Right forelimb (tissue), 1 donor: ENCODE measurements at regions not wholly inside any gene's neighbourhood (a gene's known extent, or its start where the extent isn't known, plus 50 kb on each side); places are given as distances from the start of the nearest gene placed in this dataset.
"Not testable (repeated sequence)": the region's sequence is repeated elsewhere in the genome, so short reads cannot be mapped to it uniquely, and the experiment has no call there.

Source experiments
- DNase-seq: peaks from one replicate; pipeline ENCODE4 v3.0.0-alpha.2; 2018

DNA sequence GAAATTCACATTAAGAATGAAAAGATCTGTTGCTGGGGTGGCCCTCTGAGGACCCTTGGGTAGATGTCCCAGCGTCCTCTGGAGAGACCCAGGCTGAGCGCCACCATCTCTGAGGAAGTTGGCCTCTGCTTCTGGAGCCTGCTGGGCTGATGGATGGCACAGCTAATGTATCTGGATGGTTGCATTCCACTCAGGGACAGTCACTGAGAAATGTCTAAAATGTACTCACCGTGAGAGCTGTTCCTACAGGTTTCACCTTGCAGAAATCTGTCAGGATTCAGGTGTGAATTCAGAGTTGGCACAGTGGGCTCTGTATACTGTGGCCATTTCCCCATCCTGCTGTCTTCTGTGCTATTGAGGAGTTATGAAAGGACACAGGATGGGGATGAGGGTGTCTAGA lies 247.2 kb downstream of the AACS start:
- no peak for DNase-seq

DNA sequence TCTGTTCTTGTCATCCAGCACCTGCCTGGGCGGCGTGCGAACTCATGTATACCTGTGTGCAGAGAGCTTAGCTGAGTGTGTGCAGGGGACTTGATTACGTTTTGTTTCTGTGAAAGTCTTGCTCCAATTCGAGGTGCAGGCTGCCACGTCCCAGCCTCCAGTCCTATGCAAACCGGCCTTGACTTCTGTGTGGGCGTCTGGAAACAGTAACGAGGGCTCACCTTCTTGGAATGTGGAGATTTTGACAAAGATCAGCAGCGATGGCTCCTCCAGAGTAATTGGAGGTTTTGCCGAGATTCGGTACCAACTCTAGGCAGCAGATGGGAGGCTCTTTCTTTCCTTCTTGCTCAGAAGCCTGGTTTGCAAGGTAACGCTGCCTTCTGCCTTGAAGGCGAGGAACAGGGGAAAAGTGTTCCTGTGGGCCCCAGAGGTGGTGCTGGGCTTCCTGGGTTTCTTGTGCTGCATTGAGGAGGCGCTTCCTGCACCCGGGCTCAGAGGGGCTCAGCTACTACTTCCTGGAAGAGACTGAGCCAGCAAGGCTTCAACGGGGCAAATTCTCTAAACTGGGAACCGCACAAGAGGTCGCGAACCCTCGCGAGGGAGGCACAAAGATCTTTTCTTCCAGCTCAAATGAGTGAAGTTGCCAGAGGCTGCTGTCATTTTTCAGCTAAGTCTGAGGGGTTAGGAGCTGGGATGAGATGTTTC lies 249.0 kb downstream of the AACS start:
- DNase-seq: no peak

DNA sequence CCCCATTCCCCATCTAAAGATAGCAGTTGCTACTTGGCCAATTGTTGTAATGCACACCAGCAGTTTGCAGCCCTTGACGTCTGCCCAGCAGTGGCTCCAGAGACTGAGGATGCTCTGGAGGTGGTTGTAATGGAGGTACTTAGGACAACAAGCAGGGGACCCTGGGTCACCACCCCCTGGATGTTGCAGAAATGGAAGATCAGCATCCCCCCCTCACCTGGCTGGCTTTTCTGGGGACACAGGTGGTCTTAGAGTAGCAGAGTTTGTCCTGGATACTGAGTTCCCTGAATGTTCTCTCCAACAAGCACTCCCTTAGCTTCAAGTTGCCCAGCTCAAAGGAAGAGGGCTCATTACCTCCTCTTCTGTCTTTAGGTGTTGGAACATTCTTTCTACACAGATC lies 250.5 kb downstream of the AACS start:
- DNase-seq: no peak

DNA sequence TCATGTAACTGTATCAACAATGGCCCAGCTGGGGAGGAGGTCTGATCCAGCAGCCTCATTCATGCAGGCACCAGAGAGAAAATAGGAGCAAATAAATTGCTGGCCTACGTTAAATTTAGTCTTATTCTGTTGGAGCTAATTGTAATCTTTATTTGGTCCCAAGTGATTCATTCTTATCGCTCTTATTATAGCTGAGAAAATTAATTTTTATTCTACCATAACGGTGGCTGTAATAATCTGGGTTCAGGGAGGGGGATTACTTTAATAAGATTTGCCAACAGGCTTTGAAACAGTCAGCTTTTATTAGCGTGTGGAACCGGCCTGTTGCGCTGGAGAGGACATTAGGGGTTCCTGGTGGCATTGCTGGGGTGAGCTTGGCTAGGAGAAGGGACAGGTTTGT lies 254.9 kb downstream of the AACS start:
- no peak for DNase-seq

DNA sequence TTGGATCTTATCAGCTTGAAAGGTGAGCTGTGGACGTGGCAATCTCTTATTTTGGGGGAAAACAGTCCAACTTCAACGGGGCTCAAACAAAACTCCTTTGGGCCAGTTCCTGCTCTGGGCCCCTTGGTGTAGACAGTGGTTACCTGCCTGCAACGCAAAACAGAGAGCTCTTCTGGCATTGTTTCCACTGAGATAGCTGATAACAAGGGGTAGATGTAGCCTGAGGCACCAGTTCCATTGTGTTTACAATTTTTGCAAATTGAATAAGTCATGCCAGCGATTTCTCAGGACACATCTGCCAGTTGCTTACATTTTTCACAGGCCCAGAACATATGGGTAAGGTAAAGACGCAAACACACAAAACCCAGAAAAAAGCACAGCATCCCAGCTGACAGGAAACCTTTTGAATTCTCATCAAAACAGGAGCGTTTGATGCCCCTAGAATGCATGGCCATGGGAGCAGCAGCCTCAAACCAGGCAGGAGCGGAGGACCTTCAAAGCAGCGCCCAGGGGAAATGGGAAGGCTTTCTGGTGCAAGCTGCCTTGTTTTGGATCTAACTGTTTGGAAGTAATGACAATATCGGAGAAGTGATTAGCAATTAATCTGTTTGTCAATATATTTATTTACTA lies 259.7 kb downstream of the AACS start:
- no peak for DNase-seq

DNA sequence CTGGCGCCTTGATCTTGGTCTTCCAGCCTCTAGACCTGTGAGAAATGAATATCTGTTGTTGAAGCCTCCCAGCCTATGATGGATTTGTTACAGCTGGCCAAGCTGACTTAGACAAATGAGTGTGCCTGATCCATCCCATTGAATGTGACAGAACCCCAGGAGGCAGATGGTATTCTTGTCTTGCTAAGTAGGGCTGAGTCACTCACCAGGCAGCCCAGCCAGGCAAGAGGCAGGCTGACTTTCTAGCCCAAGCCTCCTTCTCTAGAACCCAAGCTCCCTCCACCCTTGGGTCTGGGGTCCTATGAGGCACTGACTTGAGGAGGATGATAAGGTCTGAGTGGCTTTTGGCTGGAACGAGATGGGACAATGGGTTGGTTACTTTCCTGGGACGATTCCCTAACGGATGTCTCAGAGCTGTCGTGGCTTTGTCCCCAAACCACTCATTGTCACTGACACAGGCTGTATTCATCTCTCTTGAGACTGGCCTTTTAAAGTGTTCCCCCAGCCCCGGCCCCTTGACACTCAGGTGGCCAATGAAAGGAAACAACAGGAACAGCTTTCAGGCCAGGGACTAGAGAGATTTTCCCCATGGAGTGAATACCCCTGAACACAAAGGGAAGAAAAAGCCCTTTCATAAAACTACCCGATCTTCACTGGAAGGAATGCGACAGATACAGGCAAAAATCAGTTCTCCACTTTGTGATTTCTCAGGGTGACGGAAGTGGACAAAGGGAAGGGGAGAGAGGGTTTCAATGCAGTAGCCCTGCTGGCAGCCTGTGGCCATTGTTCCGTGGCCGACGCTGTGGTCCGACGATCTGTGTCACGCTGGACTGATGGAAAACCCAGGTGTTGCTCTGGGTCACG lies 264.2 kb downstream of the AACS start:
- DNase-seq: no peak

DNA sequence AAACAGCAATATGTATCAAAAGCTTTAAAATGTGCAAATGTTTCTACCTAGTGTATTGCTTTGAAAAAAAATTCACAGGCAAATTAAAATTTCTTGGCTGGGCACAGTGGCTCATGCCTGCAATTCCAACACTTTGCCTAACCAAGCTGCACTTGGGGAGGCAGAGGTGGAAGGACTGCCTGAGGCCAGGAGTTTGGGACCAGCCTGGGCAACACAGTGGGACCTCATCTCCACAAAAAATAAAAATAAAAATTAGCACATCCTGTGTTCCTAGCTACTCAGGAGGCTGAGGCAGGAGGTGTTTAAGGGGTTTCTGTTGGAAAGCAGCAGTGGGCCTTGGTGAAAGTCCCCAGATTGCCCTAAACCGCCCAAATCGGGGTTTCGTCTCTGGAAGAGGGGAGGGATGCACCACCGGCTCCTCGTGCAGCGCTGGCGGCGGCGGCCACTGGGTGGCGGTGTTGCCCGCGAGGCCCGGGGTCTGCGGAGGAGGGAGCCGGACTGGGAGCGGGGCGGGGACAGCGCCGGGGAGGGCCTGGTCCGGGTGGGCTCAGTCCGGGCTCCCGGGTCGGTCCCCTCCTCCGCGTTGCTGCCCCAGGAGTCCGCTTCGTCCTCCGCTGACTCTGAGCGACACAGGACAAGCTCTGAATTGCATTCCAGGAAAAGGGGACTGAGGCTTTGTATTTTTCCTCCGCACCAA lies 265.6 kb downstream of the AACS start:
- peak; percentile 83 for DNase-seq

DNA sequence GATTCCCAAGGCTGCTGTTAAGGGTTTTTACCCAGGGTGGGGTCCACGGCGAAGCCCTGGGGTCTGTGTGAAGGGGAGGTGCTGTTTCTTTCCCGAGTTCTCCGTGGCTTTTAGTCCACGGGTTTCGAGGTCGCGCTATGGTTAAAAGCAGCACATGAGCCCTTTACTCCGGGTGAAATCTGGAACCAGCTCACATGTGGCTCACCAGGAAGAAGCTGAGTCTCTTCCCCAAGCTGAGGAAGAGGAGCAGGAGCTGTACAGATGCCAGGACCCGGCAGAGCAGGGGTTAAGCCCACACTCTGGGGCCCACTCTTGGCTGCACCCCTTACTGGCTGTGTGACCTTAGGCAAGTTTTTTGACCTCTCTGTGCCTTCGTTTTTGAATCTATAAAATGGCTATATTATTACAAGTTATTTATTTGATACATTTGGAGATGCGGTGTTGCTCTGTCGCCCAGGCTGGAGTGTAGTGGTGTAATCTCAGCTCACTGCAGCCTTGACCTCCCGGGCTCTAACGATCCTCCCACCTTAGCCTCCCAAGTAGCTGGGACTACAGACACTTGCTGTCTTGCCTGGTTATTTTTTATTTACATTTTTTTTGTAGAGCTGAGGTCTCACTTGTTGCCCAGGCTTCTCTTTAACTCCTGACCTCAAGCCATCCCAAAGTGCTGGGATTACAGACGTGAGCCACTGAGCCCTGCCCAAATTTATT lies 266.3 kb downstream of the AACS start:
- no peak for DNase-seq

DNA sequence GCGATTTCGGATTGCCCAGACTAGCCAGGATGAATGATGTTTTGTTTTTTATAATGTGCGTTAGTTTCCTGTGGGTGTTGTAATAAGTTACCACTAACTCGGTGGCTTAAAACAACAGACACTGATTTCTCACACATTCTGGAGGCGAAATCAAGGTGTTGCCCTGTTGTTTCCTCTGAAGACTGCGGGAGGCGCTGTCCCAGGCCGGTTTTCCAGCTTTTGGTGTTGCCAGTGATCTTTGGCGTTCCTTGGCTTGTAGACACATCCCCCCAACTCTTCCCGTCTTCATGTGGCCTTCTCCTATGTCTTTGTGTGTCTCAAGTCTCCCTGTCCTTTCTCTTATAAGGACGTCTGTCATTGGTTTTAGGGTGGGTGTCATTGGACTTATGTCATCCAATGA lies 267.7 kb downstream of the AACS start:
- no peak for DNase-seq

DNA sequence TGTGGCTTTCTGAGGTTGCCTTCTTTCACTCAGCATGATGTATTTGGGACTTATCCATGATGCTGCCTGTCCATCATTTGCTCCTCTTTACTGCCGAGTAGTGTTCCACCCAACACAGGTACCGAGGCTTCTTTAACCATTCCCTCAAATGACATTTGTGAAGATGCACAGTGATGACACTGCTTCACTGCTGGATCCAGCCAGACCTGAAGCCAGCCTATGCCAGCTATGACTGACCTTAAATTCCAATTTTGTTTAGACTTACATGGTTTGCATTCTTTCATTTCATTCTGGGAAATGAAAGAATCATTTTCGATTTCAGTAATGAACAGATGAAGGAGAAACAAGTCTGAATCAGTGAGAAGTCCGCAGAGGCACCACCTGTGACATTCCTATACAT lies 271.0 kb downstream of the AACS start:
- DNase-seq: no peak

DNA sequence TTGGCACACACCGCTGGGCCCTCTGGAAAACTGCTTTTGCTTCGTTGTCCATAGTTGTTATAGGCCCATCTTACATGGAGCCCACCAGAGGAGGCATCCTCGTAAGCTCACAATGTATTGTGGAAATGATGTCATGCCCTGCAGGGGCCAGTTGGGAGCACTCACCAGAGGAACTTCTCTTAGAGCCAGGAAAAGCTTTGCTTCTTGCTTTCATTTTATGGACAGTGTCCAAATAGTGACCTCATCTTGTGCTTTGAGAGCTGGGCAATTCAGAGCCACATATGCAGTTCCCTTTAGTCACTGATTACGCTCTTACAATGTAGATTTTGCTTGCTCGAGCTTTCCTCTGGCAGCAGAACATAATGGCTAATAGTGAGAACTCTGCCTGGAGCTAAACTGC lies 275.6 kb downstream of the AACS start:
- DNase-seq: peak; percentile 50

DNA sequence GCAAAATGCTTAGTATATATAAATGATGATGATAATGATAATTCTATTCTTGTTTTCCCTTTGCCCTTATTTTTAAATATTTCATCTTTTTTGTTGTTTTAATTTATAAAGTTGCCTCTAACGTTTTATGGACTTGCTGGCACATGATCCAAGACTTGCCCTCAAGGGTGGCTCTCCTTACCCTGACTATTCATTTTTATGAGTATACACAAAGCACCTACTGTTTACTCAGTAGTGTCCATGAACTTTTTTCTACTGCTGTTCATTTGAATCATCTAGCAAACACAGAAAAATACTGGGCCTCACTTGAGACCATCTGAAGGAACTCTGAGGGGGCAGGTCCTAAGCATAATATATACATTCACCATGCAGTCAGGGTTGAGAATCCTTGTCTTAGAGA lies 276.2 kb downstream of the AACS start:
- DNase-seq: no peak

DNA sequence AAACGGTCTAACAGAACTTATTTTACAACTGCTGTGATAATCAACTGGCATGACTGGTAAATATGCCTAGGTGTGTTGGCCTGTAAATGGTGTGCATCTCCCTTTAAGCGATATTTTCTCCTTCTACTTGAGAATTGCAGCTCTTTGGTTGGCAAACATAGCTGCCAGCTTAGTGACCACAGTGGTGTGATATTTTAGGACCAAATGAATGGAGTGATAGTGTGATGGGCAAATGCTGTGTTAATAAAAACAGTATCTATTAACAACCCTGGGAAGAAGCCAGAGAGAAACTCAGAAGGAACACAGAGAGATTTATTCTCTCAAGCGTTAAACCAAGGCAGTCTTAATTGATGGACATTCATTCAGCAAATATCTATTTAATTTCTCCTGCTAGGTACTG lies 278.4 kb downstream of the AACS start:
- DNase-seq: no peak

DNA sequence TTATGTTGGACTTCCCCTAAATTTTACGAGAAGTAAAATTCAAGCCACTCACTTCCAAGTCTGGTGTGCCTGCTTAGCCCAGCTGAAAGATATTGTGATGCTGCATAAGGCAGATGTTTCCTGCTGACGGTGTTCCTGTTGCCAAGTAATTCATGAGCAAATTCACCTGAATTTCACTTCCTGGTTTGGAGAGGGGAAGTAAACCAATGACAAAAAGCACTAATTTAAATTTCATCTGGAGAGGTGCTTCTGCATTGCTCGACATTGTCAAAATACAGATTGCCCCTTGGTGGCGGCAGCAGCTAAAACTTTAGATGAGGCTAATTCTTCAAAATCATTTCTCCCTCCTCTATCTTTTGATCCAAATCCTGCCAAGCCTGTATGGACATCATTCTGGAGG lies 281.1 kb downstream of the AACS start:
- DNase-seq: no peak

DNA sequence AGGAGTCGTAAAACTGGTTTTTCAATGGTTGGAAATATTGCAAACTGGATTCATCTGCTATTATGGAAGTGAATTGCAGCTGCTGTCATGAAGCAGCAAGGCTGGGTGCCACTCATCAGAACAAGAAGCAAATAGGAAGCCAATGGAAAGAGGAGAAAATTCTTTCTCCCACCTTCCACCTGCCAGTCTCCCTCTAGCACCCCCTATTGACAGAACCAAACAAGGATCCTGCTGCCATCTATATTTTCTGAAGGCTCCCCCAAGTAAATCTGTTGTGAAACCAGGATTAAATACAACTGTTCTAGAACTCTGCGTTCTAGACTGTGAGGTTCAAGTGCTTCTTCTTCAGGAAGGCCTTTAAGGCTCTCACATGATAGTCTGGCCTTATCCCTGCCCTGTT lies 286.6 kb downstream of the AACS start:
- no peak for DNase-seq

DNA sequence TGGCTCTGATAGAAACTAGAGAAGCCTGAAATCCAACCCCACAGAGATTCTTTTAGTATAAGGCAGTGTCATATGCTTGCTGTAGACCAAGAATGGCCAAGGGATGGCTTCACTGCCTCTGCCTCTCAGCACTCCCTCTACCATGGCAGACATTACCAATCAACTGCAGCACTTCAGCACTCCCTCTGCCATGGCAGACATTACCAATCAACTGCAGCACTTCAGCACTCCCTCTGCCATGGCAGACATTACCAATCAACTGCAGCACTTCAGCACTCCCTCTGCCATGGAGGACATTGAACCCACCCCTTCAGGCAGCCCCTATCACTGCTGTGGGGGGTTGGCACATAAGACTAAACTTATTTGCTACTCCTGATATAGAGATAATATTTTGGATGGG lies 287.8 kb downstream of the AACS start:
- DNase-seq: not testable (repeated sequence)

DNA sequence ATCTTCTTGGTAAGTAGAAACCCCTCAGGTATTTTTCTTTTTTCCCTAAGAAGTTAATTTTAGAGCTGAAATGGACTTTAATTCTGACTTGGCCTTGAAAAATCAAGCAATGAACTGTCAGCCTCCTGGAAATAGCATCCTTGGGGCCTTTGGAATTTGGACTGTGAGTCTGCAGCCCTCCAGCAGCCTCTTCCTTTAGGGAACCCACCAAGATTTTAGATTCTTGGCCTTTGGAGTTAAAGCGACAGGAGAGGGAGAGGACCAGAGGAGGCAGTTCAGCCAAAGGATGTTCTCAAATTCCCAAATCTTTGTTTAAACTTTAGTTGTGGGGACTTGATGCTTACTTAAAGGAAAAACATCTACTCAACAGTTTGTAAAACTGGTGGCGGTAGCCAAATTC lies 288.6 kb downstream of the AACS start:
- no peak for DNase-seq

DNA sequence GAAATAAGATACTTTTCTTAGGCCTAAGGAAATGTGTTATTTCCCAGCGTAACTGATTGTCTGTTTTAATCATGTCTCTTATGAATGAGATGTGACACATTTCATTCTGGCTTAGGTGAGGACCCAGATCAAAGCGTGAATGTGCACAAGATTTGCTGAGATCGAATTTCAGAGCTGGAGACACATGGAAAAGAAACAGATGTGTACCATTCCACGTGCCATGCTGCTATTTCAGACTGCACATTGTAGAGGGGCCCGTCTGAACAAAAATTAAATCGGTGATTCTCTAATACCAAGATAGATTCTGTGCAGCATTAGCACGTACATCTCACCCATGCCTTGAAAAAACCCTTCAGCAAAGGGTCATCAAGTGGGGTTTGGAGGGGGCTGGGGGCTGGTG lies 290.4 kb downstream of the AACS start:
- DNase-seq: no peak

DNA sequence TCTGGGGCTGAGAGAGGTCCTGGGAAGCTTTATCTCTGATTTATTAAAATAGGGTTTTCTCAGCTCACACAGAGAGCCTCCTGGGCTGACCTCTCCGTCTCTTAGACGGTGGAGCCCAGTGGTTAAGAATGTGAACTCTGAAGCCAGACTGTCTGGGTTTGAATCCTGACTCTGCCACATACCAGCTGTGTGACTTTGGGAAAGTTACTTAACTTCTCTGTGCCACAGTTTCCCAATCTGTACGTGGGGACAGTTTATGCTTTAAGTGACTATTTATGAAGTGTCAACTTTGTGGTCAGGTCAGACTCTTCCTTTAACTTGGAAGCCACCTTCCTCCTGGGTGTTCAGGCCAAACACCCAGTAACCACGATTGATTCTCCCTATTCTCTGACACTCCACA lies 290.9 kb downstream of the AACS start:
- no peak for DNase-seq

DNA sequence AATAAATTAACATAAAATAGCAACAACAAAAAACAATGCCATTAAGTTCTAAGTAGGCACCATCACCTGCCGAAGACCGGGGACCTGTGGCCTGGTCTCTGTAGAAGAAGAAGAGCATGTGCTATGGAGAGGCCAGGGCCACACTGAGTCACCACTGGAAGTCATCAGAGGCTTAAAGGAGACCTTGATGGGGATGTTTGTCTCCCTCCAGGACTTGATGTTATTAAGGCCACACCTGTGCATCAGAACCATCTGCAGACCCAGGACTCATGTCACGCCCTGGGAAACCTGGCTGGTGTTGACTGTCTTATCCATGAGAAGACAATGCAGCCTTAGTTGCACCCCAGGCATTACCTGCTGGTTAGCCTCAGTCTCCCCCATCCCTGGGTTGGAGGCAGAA lies 292.3 kb downstream of the AACS start:
- no peak for DNase-seq

DNA sequence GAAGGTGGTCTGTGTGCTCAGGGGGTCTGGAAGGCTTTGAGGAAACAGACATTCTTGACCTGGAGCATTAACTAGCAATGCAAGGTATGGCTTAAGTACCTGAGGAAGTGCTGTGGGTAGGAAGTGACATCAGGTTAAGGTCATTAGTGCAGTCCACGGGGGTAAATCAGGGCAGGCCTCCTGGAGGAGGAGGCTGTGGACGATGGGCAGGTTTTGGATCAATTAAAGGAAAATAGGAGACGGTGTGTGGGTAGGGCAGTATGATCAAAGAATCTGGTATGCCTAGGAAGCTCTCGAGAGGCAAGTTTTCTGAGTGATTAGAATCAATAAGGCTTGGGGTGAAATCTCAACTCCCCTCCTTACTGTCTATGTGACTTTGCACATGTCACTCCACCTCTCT lies 295.3 kb downstream of the AACS start:
- no peak for DNase-seq

DNA sequence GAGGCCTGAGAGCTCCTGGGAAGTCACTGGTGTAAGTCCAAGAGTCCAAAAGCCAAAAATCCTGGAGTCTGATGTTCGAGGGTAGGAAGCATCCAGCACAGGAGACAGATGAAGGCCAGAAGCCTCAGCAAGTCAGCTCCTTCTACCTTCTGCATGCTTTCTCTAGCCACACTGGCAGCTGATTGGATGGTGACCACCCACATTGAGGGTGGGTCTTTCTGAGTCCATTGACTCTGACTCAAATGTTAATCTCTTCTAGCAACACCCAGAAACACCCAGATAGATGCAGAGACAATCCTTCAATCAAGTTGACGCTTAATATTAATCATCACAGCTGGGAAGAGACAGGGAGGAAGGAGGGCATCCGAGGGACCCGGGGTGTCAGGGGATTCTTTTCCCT lies 305.8 kb downstream of the AACS start:
- no peak for DNase-seq

DNA sequence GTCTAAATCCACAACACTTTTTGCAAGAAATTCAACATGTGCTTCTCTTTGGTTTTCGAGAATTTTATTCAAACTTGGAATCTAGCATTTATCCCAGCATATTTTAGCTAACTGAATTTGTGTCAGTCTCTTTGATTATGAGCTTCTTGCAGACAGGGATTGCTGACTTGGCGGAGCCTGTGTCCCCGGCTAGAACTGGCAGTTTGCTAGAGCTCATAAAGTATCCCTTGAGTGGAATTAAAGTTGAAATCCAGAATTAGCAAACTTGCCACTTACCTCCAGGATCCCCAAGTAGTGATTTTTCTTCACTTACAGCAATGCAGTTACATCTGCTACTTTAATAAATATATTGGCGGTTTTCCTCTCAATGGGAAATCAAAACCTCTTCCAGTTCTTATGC lies 306.9 kb downstream of the AACS start:
- DNase-seq: no peak
